ENCODE measurements at regions not wholly inside any gene's neighbourhood (a gene's known extent, or its start where the extent isn't known, plus 50 kb on each side); places are given as distances from the start of the nearest gene placed in this dataset.

DNA sequence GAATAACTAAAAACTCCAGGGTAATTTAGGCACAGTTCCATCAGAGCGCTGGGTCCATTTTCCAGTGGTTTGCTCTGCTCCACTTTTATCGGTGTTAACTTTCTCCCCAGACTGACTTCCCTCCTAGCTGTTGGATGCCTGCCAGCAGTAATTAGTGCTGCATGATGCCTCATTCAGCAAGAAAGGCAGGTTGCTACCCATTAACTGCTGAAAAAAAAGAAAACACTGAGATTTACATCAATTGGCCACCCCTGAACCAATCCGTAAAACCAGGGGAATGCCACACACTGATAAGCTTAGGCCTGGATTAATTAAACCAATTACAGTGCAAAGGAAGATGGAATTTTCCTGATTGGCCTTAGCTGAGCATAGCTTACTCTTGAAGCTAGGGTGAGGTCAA, 182.4 kb upstream of the CXXC4 start:
- DNase-seq, result peak; percentile 75

DNA sequence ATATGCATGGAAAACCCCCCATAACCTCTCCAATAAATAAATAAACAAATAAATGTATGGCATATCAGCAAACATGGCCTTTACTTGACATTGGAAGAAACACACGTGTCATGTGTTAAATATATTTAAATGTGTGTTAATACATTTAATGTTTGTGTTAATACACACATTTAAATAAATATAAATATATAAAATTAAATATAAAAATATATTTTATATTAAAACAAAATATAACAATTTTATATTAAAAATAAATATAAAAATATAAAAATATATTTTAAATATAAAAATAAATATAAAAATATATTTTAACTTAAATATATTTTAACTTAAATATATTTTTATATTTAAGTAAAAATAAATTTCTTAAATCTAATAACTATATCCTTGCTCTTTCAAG, 187.6 kb upstream of the CXXC4 start:
- no peak for DNase-seq

DNA sequence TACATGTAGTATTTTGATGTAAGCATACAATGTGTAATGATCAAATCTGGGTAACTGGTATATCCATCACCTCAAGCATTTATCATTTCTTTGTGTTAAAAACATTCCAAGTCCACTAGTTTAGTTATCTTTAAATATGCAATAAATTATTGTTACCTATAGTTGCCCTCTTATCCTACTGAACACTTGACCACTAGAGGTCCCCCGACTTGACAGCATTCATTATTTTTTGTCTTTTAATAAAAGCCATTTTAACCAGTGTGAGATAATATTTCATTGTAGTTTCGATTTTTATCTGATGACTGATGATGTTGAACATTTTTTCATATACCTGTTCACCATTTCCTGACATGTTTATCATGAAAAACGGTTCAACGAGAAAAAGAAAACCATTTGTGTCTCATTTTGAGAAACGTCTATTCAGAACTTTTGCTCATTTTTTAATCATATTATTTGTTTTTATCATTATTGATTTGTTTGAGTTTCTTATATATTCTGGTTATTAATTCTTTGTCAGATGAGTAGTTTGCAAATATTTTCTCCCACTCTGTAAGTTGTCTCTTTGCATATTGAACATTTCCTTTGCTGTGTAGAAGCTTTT, 199.0 kb upstream of the CXXC4 start:
- DNase-seq, result no peak

DNA sequence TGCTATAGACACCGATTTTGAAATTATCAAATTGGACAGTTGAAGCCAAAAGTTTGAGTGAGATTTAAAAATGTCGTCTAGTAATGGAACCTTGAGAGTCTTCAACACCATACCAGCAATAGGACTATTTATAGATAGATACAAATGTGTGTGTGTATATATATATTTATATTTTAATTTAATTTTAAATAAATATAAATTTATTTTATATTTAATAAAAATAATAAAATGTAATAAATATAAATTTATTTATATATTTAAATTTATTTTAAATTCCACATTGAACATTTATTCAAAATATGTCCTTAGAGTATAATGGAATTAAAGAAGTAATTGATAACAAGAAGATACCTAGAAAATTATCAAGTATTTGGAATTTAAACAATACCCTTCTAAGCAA, 221.9 kb upstream of the CXXC4 start:
- no peak for DNase-seq

DNA sequence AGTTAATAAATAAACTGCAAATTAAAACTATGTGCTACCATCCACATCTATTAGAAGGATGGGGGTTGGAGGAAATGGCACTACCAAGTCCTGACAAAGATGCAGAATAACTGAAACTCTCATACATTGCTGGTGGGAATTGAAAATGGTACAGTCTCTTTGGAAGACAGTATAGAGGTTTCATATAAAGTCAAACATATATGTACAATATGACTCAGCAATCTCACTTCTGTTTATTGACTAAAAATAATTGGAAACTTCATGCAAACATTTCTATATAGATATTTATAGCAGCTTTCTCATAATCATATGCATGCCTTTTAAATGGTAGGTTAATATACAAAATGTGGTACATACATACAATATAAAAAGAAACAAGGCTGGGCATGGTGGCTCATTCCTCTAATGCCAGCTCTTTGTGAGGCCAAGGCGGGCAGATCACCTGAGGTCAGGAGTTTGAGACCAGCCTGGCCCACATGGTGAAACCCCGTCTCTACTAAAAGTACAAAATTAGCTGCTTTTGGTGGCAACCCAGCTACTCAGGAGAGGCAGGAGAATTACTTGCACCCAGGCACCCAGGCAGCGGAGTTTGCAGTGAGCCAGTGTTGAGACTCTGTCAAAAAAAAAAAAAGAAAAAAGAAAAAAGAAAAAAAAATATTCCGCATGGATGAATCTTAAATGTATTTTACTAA, 225.0 kb upstream of the CXXC4 start:
- DNase-seq, result no peak

DNA sequence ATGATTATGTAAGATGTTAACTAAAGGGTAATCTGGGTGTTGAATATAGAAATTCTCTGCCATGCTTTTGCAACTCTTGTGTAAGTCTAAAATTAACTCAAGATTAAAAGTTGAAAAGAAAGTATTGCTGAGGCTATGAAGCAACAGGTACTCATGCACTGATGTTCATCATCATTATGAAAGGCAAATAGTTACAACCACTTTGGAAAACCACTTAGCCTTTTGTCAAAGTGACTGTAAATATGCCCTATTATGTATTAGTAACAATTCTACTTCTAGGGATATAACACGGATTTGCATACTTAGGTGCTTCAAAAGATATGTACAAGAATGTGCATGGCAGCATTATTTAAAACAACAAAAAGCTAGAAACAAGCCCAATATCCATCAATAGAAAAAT, 227.8 kb upstream of the CXXC4 start:
- no peak for DNase-seq

DNA sequence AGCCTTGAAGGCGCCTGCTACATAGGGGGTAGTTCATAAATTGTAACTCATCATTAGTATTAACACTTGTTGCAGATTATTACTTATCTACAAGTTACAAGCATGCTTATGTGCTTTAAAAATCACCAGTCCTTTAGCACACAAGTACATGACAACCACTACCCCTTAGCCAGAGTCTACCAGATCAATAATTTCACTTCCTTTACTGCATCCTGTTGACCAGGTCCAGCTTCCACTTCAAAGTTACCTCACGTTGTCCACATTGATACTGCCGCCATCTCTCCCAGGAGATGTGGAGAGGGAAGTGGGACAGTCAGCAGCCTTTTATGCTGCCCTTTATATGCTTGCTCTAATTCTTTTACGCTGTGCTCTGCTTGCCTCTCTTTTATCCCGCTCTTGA, 231.3 kb upstream of the CXXC4 start:
- no peak for DNase-seq

DNA sequence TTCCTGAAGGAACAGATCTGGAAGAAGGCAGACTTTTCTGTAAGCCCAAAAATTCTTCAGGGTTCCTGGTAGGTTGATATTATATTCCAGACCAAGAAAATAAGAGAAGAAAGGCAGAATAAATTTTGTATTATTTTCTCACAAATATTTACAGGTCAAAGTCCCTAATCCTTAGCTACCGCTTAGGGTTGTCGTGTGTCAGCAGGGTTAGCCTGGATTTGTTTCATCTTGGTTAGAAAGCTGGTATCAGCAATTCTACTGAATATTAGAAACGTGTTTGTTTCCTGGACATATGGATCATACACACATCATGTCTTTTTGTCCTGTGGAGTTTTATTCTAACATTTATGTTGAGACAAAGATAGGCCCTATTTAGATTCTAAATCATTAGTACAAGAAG, 232.9 kb upstream of the CXXC4 start:
- DNase-seq, result no peak

DNA sequence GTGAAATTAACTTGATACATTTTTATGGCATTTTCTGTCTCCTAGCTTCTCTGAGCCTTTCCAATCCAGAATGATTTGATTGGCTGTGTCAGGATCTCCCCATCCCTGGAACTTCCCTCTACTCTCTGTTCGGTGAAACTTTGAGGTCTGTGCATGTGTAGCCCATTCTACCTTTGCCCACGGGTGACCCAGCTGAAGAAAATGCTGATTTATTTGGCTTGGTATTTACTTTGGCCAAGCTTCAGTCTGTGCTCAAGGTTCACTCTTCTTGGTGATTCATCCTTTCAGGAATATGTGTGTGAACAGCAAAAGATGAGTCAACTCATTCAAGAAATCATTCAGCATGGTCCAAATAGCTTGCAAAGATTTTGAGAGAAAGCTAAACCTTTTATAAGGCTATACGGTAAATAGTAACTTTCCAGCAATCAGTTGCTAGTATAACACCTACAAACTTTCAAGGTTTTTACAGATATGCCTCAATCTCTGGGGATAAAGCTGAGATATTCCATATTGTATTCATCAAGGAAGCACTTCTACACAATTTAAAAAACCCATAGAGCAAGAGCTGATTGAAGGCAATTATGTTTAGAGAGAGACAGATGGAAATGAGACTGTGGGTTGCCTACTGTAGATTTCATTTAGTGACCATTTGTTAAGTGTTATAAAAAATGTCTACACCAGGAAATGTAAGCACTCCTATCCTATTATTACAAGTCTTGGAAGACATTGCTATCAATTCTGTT, 233.9 kb upstream of the CXXC4 start:
- no peak for DNase-seq

DNA sequence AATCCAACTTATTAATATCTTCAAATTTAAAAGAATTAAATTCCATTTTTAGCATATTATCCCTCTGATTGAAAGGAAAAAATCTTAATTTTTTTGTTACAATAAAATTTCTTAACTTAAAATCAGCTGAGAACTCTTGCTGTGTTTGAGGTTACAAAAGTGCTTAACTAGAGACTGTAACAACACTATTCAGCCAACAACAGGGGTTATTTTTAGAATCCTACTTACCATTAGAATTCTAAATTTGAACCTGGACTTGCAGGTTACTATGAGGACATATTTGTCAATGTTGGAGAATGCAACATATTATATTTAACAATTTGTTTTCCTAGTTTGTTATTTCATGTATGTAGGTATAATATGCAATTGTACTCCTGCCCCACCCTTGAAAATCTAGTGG, 238.1 kb upstream of the CXXC4 start:
- DNase-seq, result no peak

DNA sequence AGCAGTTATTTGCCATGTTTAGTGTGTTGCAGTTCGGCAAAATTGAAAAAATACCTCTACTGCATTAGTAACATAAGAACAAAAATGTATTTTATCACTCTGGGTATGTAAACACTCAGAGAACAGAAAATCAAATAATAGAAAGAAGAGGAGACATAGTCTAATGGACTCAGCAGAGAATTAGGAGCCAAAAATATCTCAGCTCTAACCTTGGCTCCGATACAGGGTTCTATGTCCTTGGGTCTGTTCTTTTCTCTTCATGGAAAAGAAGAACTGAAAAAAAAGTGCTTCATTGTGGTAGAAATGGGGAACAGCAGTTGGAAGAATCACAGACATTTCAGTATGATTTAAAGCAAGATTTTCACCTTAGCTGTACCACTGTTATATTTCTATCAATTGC, 240.5 kb upstream of the CXXC4 start:
- no peak for DNase-seq

DNA sequence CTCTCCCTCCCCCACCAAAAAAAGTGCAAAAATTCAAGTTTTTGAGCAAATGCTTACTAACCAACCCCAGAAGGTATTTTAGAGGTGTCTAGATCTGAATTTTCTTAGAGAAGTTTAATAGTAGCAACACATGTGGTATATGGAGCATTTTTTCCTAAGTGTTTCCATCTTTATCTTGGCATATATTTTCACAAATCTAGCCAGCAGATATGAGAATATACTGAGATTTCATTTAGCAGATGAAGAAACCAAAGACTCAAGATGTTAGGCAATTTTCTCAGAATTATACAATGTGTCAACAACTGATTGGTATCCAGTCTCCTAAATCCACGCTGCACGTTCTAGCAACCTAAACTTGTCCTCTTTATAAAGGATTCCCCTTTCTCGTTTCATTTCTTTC, 245.5 kb upstream of the CXXC4 start:
- no peak for DNase-seq

DNA sequence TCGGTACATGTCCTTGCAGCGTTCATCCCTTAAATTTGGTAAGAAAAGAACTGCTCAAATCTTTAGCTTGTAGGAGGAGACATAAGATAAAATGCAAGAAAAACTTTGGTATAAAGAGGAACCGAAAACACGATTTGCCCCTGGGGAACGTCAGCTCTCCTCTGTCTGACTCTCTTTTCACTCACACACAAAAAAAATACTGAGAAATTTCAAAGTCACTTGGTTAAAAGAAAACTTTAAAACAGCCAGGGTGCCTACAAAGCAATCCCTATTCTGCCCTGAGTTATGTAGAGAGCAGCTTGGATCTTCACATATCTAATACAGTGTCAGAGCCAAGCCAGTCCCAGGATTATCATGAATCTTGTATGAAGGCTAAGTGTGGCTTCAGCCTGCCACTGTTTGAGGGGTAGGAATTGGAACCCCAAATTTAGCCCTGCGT, 248.5 kb upstream of the CXXC4 start:
- DNase-seq, result no peak

DNA sequence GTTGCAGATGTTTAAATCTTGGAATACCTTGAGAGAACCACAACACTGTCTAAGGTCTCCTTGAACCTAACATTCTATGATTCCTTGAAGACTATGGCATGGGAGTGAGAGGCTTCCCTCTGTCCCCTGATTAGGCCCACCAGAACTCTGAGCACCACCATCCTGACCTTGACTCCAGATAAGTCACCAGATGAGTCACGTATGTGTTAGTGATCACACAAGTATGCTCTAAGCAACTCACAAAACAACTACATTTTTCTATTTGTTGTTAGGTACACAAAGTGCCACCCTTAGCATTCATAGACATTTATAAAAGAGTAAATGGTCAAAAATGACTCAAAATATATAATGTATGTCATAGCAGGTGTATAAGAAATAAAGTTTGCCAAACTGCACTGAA, 252.9 kb upstream of the CXXC4 start:
- no peak for DNase-seq

DNA sequence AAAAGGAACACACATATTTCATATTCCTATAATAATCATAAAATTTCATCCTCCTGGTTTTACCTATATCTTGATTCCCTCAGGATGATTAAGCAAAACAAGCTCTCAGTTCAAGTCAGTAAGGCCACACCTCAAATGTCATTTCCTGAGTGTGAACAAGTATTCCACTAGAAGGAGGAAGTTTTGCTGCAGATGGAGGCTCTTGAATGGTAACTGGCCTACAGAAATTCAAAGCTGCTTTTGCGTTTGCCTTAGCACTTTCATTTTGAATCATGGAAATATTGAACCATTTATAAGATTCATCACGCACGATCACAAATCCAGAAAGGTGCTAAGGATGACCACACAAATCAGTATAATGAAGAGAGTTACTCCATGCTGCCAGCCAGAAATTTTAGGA, 254.4 kb upstream of the CXXC4 start:
- DNase-seq, result no peak

DNA sequence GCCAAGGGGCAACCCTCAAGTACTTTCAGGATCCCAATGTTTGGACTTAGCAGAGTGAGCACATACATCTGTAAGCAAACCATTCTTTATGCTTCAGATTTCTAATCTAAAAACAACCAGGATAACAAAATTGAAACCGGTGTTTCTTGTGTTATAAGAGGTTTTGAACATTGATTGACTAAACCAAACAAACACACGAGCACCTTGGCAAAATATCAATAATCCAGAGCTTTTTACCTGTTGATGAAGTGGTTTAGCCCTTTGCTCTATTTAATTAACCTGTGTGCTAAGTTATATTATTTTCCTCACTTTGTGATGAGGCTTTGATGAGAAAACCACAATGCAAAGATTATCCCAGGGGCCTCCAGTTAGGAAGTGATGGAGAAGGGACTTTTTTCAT, 255.3 kb upstream of the CXXC4 start:
- no peak for DNase-seq

DNA sequence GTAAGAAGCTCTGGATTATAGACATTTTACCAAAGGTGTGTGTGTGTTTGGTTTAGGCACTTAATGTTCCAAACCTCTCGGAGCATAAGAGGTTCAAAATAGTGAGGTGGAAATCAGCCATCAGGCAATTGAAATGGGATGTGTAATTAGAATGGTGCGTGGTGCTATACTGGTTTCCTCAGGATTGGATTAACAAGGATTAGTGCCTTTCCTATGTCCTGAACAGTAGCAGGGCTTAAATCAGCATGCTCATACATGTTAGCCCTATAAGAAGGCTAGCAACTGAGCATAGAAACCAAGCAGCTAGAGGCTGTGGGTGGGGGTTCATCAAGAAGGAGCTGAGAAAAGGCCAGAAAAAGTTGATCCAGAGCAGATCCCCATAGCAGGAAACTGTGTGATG, 256.8 kb upstream of the CXXC4 start:
- DNase-seq, result no peak

DNA sequence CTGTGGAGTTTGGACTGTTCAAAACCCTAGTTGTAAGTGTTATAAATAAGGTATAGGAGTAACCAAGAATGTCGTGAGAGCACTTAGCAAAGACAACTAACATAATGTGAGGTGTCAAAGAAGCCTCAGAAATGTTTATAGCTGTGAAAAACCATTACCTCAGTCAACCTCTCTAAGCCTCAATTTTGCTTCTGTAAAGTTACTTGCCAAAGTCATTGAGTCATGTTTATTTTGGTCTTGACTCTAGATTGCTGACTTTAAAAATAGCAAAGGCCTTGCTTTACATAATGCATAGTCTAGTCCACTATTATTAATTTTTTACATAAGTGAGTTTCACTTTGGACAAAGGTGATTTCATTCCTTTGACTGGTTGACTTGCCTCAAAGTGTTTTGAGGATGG, 257.6 kb upstream of the CXXC4 start:
- DNase-seq, result no peak

DNA sequence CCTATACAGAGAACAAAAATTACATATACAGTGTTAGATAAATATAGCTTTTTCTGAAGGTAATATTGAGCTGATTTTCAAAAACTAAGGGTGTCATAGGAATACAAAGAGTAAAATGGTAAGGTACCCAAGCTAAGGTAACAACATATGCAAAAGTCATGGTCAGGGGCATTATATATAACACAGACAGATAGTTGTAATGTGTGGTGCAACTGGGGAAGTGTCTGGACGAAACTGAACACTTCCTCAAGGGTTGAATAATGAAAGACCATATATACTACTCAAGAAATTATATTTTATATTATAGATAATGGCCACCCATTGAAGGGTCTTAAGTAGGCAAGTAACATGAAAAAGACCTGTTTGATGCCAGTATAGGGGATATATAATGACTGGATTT, 262.1 kb upstream of the CXXC4 start:
- DNase-seq, result no peak

DNA sequence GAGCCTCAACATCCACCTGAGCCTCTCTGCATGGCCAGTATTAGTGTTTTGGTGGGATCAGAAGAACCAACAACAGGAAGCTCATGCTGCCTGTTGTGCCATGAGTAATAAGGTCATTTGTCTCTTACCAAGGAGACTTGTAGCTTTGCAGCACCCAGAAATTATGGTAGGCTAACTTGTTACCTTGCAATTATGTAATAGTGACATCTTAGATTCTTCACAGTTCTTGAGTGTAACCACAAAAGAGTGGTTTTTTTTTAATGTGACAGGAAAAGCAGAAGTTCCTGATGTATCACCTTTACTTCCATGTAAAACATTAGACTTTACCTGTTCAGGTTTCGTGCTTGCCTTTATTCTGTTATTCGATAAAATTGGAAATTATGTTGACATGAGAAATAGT, 263.9 kb upstream of the CXXC4 start:
- no peak for DNase-seq

DNA sequence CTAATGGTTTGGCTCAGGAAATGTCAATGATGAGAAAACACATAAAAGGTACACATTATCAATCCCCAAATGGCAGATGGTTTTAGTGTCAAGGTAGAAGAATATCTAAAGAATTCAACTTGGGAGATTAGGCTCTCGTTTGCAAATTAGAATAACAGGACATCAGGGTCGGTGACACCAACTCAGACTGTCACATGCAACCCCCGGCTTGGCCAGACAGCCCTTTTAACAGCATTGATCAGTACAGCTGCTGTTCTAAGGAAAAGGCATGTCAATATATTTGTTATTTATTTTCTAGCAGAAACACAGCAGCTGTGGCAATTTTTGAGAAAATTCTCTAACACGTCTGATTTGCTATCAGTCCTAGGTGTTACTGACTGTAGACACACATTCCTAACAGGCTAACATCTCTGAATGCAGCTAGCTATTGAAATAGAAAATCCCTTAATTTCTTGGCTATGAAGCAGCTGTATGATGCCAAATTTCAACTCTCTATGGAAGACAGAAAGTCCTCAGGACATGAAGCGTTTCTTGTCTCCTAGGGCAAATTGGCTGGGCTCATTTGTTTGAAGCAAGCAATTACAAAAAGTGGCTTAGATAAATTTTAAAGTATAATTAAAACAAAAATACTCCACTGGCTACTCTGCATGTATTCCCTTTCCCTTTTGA, 269.0 kb upstream of the CXXC4 start:
- no peak for DNase-seq

DNA sequence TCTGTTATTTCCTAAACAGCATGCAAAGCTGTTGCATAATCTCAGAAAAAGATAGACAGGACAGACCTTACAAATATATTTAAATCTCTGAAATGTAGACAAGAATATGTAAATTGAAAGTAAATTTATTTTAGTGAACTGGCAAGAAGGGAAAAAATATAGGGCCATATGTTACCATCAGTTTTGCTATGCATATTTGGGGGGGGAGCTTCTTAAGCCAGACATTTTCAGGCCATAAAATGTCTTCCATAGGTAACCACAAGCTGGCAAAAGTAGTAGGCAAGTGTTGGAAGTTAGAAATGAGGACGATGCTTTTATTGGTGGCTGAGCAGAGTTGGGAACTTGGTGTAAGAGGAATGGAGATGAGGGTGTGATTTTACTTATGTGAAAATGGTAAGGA, 272.0 kb upstream of the CXXC4 start:
- no peak for DNase-seq

DNA sequence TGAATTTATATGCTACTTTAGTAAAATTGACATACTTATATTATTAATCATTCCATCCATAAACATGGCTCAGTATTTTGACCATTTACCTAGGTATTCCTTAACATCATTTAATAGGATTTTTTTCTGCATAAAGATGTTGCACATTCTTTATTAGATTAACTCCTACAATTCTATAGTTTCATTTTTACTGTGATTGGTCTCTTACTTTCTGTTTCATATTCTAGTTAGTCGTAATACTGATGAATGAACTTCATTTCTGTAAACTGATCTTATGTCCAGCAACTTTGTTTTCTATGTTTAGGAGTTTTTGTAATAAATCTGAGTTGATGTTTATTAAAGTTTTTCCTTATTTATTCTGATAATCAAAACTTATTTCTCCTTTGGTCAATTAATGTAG, 278.2 kb upstream of the CXXC4 start:
- DNase-seq, result no peak
